Right cardiac atrium (tissue), 5 donors: ENCODE measurements at regions not wholly inside any gene's neighbourhood (a gene's known extent, or its start where the extent isn't known, plus 50 kb on each side); places are given as distances from the start of the nearest gene placed in this dataset.
A peak's percentile ranks its signal among the peaks of the same experiment; 100 is the strongest.

Source experiments
- ATAC-seq, 2 donors: fragments of 200-7000 bp; cut with Tn5 transposase; one replicate each; pipeline versions ENCODE4 v1.8.0 to v1.9.1; 2020; ENCODE audit warnings: moderate library complexity in 2 of 2, mild to moderate bottlenecking in 1 of 2
- DNase-seq, 3 donors: peaks; one replicate each; pipeline ENCODE4 v3.0.0-alpha.2; 2020
- H3K27ac ChIP-seq: one replicate; pipeline ENCODE4 v1.5.1; 2013; ENCODE audit warnings: mild to moderate bottlenecking, low read length, control low read depth, moderate library complexity
- H3K27me3 ChIP-seq: one replicate; pipeline ENCODE4 v1.6.1; 2013; ENCODE audit not compliant: control insufficient read depth, insufficient read depth
- H3K4me1 ChIP-seq: one replicate; pipeline ENCODE4 v1.6.1; 2013; ENCODE audit warnings: low read length; ENCODE audit not compliant: control insufficient read depth, insufficient read depth
- H3K4me3 ChIP-seq: one replicate; pipeline ENCODE4 v1.5.1; 2013; ENCODE audit warnings: low read length, control low read depth
- H3K9me3 ChIP-seq: one replicate; pipeline ENCODE4 v1.6.1; 2013; ENCODE audit warnings: low read length; ENCODE audit not compliant: control insufficient read depth
- WGBS: extraction: QIAGEN DNeasy Blood & Tissue Kit; methylation state at CpG from one replicate; pipeline ENCODE4 v1.1.7; 2013; 5-methylcytosine and 5-hydroxymethylcytosine counted together
- intact Hi-C, 4 donors: fragments of 100-400 bp; cut with DNase I; formaldehyde crosslinking; loops; one replicate each; pipeline versions ENCODE4 v1.11.0 to v1.14.0; 2022 to 2023
- donor health status: healthy with polysubstance abuse.
- donor health status: DM: no; HTN: yes; CAD: no.
- donor health status: DM: no; HTN: no; CAD: no.
- donor health status: DM: no; HTN: yes; CAD: no; lungs with severe emphysema.
- donor health status: DM: yes; HTN: yes; CAD: no.

GRCh38 chr11:69366591-69366990 lies 72.6 kb downstream of the MYEOV start:
- intact Hi-C loops, result no loop called here
- H3K27ac ChIP-seq, result no peak overlapping the region

GRCh38 chr11:69367211-69367964 lies 73.4 kb downstream of the MYEOV start:
- 76% methylated on average over 13 of the region's 13 CpGs for WGBS
- Histone ChIP-seq H3K27me3 (no peaks in the 10 kb centered on the region), H3K27ac (no peak overlapping the region), H3K4me3 (no peak overlapping the region), H3K4me1 (no peaks in the 10 kb centered on the region), H3K9me3 (no peaks in the 10 kb centered on the region)
- no peak for DNase-seq
- intact Hi-C loops, result no loop called here
- no peak for ATAC-seq

More at GRCh38 chr11:69366591-69366990, 72.6 kb downstream of the MYEOV start:
- Histone ChIP-seq H3K9me3 (no peaks in the 10 kb centered on the region), H3K4me3 (no peak overlapping the region), H3K4me1 (no peaks in the 10 kb centered on the region), H3K27me3 (no peaks in the 10 kb centered on the region)
- WGBS, result 95% methylated on average over 3 of the region's 3 CpGs
- ATAC-seq (no peak), DNase-seq (no peak)

GRCh38 chr11:69368119-69368880 lies 74.3 kb downstream of the MYEOV start:
- Histone ChIP-seq H3K4me1 (no peaks in the 10 kb centered on the region), H3K27ac (no peak overlapping the region), H3K27me3 (no peaks in the 10 kb centered on the region), H3K9me3 (no peaks in the 10 kb centered on the region), H3K4me3 (no peak overlapping the region)
- 90% methylated on average over 10 of the region's 10 CpGs for WGBS
- intact Hi-C loops, result no loop called here
- DNase-seq, result peak in 1 of 3 donors; percentile 26
- no peak for ATAC-seq

DNA sequence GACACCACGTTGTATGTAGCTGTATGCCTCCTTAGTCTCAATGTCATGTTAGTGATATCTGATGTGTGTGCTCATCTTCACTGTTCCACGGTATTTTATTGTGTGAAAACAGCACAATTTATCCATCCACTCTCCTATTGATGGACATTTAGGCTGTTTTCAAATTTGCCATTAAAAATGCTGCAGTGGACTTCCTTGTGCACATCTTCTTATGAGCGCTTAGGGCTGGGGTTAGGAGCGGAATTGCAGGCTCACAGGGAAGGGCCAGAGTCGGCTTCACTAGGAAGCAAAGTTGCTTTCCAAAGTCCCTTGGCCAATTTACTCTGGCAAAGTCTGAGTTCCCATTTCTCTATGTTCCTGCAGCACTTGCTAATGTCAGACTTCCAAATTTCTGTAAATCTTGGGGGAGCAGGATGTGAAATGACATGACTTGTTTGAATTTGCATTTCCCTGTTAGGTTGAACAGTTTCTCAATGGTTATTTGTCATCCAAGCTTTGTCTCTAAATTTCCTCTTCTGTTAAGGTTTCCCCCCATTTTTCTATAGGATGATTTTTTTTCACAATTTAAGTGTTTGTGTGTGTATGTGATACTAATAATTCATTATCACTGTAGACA lies 75.4 kb downstream of the MYEOV start:
- ATAC-seq, result no peak
- no peaks in the 10 kb centered on the region for H3K27me3 ChIP-seq
- 81% methylated on average over 5 of the region's 5 CpGs for WGBS
- no peak for DNase-seq
- no peaks in the 10 kb centered on the region for H3K9me3 ChIP-seq
- intact Hi-C loops, result no loop called here
- no peak overlapping the region for H3K4me3 ChIP-seq
- H3K27ac ChIP-seq, result no peak overlapping the region
- no peaks in the 10 kb centered on the region for H3K4me1 ChIP-seq

DNA sequence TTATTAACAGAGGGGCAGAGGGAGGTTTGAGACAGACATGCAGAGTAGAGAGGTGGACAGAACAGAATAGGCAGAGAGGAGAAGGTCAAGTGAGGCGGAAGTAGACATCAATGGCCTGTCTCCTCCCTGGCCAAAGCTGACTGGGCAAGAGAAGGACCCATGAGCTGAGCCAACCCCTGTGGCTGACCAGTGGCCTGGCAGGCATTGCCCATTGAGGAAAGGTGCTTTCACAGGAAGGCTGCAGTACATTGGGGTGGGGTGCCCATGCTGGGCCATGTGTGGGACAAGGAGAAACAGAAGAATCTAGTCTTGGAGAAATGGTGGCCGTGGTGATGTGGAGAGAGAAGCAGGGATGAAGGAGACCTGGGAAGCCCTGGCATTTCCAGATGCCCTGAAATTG lies 76.0 kb downstream of the MYEOV start:
- H3K4me1 ChIP-seq, result no peaks in the 10 kb centered on the region
- H3K27ac ChIP-seq, result no peak overlapping the region
- ATAC-seq, result no peak
- no peaks in the 10 kb centered on the region for H3K9me3 ChIP-seq
- no peaks in the 10 kb centered on the region for H3K27me3 ChIP-seq
- 99% methylated on average over 2 of the region's 2 CpGs for WGBS
- intact Hi-C loops, result no loop called here
- no peak overlapping the region for H3K4me3 ChIP-seq
- DNase-seq, result no peak

GRCh38 chr11:69370984-69371709 lies 77.2 kb downstream of the MYEOV start:
- Histone ChIP-seq H3K9me3 (no peaks in the 10 kb centered on the region), H3K4me3 (no peak overlapping the region), H3K27ac (no peak overlapping the region), H3K27me3 (no peaks in the 10 kb centered on the region), H3K4me1 (no peaks in the 10 kb centered on the region)
- 97% methylated on average over 13 of the region's 13 CpGs for WGBS
- DNase-seq (no peak), ATAC-seq (no peak)
- intact Hi-C loops, result no loop called here

GRCh38 chr11:69371731-69372588 lies 78.0 kb downstream of the MYEOV start:
- no peak overlapping the region for H3K27ac ChIP-seq
- no peaks in the 10 kb centered on the region for H3K27me3 ChIP-seq
- no peak overlapping the region for H3K4me3 ChIP-seq
- DNase-seq, result no peak
- H3K9me3 ChIP-seq, result no peaks in the 10 kb centered on the region
- intact Hi-C loops, result no loop called here
- H3K4me1 ChIP-seq, result no peaks in the 10 kb centered on the region
- WGBS, result 93% methylated on average over 17 of the region's 17 CpGs
- no peak for ATAC-seq

DNA sequence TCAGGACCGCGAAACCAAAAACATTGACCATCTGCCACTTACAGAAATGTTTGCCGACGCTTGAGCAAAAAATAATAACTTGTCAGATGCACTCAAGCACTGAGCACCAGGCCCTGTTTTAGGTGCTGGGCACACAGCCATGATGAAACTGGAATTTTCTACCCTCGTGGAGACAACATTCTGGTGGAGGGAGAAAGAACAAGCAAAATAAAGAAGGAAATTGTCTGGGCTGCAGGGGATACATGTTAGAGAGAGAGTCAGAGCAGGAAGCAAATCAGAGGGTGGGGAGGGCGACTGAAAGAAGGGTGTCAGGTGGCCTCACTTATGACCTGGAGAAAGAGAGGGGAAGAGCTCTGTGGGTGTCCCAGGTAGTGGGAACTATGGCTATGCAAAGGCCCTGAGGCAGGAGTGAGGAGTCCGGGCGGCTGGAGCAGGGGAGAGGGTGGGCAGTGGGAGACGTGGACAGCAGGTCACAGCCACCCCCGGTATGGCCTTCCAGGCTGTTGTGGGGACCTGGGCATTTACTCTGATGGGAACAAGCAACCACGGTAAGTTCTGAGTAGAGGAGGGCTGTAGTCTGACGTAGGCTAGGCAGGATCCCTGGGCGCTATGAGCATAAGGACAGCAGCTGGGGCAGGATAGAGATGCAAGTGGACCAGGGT lies 78.8 kb downstream of the MYEOV start:
- Histone ChIP-seq H3K9me3 (no peaks in the 10 kb centered on the region), H3K27me3 (no peaks in the 10 kb centered on the region), H3K4me1 (no peaks in the 10 kb centered on the region), H3K4me3 (no peak overlapping the region), H3K27ac (no peak overlapping the region)
- WGBS, result 94% methylated on average over 13 of the region's 13 CpGs
- intact Hi-C loops, result no loop called here
- no peak for ATAC-seq
- no peak for DNase-seq

GRCh38 chr11:69373251-69373635 lies 79.3 kb downstream of the MYEOV start:
- no peaks in the 10 kb centered on the region for H3K9me3 ChIP-seq
- intact Hi-C loops, result no loop called here
- DNase-seq, result no peak
- no peaks in the 10 kb centered on the region for H3K4me1 ChIP-seq
- H3K27ac ChIP-seq, result no peak overlapping the region
- no peak overlapping the region for H3K4me3 ChIP-seq
- no peak for ATAC-seq
- WGBS, result 94% methylated on average over 2 of the region's 2 CpGs
- no peaks in the 10 kb centered on the region for H3K27me3 ChIP-seq
